ENCODE measurements at regions not wholly inside any gene's neighbourhood (a gene's known extent, or its start where the extent isn't known, plus 50 kb on each side); places are given as distances from the start of the nearest gene placed in this dataset.
"Not testable (repeated sequence)": the region's sequence is repeated elsewhere in the genome, so short reads cannot be mapped to it uniquely, and the experiment has no call there.

DNA sequence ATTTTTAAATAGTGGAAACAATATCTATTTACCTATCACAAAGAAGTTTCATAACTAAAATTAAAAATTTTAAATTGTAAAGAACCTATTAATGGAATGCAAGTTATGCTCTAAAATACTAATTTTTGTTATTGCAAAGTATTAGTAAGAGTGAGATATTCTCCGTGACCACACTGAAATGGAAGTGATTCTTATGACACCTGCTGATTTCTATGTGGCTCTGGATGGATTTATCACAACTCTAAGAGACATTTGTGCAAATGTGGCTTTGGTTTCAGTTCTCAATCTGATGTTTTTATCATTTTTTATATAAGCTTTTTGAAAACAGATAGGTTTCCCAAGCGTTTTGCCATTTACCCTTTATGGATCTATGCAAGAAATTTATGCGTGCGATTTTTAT is 497.8 kb downstream of the NAV3 start:
- no peak for DNase-seq
- in situ Hi-C loops (cut with HindIII; ENCODE audit: low pct_ligation_motif_present, low pct_unique_long_range_greater_than_20kb, low sequenced_read_pairs): no loop called here

DNA sequence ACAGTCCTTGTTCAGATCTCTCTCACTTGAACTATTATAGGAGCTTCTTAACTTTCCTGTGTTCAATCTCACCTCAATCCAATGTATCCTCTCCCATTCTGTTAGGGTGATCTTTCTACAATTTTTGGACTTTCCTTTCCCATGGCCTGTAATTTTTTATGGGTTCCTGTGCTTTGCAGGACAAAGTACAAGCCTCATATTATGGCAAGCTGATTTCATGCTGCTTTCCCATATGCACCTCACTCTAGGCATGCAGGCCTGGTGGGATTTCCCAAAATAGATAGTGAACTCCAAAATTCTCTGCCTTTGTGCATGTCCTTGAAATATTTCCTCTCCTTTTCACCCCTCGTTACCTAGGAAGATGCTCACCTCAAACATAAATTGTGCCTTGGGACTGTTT is 499.4 kb downstream of the NAV3 start:
- in situ Hi-C loops (cut with HindIII; ENCODE audit: low pct_ligation_motif_present, low pct_unique_long_range_greater_than_20kb, low sequenced_read_pairs): no loop called here
- no peak for DNase-seq

DNA sequence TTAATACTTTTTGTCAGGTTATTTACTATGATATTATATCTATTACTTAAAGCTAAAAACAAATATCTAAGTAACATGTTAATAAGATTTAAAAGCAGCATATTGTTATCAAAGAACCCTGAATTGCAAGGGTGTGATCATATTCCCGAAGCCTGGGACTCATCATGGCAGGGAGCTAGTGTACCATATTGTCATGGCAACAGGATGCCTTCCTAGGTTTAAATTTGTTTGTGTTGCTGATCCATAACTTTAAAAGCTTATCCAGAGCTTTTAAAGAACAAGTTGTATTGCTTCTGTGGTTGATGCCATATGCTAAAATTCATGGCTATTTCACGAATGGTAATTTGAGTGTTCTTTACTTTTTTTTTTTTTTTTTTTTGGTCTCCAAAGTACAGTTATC is 500.5 kb downstream of the NAV3 start:
- in situ Hi-C loops (cut with HindIII; ENCODE audit: low pct_ligation_motif_present, low pct_unique_long_range_greater_than_20kb, low sequenced_read_pairs): no loop called here
- no peak for DNase-seq

DNA sequence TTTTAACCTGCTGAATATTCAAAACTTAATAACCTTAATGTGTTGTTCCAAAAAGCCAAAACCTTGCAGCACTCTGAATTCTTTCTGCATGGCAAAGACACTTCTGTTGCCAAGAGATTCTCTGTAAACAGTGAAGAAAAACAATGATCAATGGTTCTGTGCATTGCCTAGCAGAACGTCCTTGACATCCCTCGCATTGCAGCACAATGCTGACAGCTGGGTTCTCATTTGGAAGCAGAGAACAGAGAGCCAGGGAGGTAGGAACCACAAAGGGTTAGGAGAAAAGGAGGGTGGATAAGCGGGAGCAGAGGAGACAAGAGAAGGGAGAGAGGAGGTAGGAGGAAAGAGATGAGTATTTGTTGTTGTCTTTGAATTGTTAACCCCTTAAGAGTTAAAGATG is 501.1 kb downstream of the NAV3 start:
- DNase-seq: no peak
- in situ Hi-C loops (cut with HindIII; ENCODE audit: low pct_ligation_motif_present, low pct_unique_long_range_greater_than_20kb, low sequenced_read_pairs): no loop called here

DNA sequence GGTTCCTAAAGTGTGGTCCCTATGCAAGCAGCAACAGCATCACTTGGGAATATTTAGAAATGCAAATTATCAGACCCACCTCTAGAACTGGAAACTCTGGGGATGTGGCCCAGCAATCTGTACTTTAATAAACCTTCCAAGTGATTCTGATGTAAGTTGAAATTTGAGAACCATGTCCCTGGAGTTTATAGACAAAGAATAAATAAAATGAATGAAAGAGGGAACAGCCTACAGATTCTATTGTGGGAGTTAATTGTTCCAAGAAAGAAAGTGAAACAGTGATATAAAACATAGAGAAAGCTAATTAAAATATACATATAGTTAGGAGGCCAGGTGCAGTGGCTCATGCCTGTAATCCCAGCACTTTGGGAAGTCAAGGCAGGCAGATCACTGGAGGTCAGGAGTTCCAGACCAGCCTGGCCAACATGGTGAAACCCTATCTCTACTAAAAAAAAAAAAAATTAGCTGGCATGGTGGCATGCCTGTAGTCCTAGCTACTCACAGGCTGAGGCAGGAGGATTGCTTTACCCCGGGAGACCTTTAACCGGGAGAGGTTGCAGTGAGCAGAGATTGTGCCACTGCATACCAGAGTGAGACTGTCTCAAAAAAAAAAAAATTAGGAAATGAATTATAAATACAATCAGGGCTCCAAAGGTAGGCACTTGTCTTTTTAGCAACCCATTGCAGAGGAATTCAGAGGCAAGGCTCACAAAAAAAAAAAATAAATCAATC is 507.5 kb downstream of the NAV3 start:
- in situ Hi-C loops (cut with HindIII; ENCODE audit: low pct_ligation_motif_present, low pct_unique_long_range_greater_than_20kb, low sequenced_read_pairs): no loop called here
- no peak for DNase-seq

DNA sequence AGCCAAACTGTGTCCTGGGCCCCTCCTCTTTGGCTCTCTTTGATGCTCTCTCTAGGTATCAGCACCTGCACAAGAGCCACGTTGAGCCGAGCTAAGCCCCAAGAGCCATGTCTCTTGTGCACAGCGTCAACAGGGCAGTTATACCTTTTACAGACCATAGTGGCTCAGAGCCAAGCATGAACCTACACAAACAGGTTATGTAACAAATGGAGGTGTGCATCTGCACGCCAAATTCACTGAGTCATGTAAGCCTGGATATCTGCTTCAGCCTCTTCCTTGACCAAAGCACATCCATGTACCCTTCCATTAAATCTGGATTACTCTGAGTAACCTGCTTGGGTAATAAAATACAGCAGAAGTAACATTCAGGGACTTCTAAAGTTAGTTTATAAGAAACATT is 509.7 kb downstream of the NAV3 start:
- no peak for DNase-seq
- in situ Hi-C loops (cut with HindIII; ENCODE audit: low pct_ligation_motif_present, low pct_unique_long_range_greater_than_20kb, low sequenced_read_pairs): no loop called here

DNA sequence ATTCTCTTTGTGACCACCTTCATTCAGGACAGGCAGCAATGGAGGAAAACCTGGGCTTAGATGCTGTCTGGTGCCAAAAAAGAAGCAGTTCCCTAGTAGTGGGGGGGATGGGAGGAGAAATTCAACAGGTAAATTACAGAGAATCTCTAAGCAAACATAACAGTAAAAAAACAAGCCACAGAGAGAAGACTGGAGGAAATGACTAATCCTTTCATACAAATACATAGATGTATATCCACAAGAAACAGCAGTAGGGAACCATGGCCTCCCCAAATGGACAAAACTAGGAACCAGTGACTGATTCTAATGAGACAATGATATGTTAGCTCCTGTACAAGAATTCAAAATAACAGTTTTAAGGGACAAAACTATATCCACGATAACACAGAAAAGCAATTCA is 513.0 kb downstream of the NAV3 start:
- in situ Hi-C loops (cut with HindIII; ENCODE audit: low pct_ligation_motif_present, low pct_unique_long_range_greater_than_20kb, low sequenced_read_pairs): no loop called here

DNA sequence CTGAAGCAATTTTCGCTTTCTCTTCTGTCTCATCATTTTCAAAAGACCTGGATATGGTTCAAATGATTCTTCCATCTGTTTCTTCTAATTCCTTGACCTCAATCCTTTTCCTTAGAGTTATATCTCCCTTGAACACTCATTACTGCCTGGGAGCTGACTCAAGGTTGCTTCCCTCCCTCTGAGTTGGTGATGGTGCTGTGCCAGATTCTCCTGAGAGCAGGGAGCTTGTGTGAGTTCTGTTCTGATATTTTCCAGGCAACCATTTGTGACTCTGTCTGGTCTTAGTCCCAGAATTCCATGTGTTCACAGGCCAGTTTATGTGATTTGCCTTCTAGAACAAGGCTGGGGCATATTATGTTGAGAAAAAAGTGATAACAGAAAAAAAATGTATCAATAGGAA is 505.1 kb upstream of the SYT1 start:
- in situ Hi-C loops (cut with HindIII; ENCODE audit: low pct_ligation_motif_present, low pct_unique_long_range_greater_than_20kb, low sequenced_read_pairs): no loop called here
- DNase-seq: no peak

More for the DNA sequence above, 513.0 kb downstream of the NAV3 start:
- no peak for DNase-seq

DNA sequence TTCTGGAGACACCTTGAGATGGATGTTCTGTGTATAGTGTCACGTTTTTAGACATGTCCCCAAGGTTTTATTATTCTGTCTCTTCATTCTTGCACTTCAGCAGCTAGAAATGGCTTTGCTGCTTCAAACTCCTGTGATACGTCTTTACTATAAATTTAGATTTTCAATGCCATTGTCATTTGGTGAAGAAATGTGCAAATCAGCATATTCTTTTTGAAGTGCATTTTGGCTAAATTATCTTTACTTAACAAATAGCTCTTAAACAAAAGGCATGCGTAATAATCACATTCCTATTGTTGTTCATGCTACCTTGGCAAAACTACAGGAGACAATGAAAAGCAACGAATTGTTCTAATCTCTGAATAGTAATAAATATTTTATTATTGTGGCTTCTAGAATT is 502.9 kb upstream of the SYT1 start:
- no peak for DNase-seq
- in situ Hi-C loops (cut with HindIII; ENCODE audit: low pct_ligation_motif_present, low pct_unique_long_range_greater_than_20kb, low sequenced_read_pairs): no loop called here

DNA sequence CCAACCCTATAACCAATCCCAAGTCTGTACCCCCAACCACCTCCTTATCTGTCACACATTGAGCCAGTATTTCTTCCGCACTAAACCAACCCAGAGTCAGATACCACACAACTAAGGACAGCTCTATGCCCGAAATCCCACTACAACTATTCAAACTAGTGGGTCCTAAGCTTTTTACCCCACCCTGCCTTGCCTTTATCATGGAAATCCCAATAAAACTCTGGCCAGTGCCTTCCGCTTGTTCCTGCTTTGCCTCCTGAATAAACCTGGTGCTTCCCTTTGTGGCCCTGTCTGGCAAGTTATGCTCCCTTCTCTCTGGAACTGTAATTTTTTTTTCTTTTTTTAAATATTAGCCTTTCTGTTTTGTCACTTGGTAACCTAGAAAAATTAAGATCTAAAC is 493.3 kb upstream of the SYT1 start:
- DNase-seq: no peak
- in situ Hi-C loops (cut with HindIII; ENCODE audit: low pct_ligation_motif_present, low pct_unique_long_range_greater_than_20kb, low sequenced_read_pairs): no loop called here

DNA sequence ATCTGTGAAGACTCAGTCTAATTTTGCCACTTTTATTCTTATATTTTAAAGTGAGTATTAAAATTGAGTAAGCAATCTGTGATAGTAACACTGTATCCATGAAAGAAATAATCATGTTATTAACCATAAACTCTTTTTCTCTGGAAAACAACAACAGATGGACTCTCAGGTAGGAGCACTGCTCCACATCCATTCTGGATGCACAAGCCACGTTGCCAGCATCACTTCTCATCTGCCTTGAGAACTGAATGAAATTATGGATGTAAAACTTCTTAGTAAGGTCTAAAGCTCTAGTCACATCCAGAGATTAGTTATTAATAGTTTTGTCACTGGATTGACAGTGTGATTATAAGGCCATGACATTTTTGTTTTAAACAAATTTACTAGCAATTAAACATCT is 489.1 kb upstream of the SYT1 start:
- no peak for DNase-seq
- in situ Hi-C loops (cut with HindIII; ENCODE audit: low pct_ligation_motif_present, low pct_unique_long_range_greater_than_20kb, low sequenced_read_pairs): no loop called here

DNA sequence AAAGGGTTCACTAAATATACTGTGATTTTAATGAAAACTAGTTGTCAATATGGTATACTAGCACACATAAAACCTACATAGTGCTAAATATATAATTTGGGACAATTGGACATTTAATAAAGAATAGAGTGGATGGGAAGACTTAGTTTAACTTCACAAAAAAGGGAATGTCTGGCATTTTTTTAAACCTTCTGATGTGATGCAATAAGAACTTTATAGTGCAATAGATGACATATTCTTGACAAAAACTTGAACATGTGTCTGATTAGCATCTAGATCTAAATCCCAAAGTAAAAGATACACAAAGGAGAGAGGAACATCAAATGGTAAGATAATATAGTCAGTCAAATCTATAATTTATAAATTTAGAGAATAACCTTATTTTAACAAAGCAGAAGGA is 488.3 kb upstream of the SYT1 start:
- in situ Hi-C loops (cut with HindIII; ENCODE audit: low pct_ligation_motif_present, low pct_unique_long_range_greater_than_20kb, low sequenced_read_pairs): no loop called here
- no peak for DNase-seq

DNA sequence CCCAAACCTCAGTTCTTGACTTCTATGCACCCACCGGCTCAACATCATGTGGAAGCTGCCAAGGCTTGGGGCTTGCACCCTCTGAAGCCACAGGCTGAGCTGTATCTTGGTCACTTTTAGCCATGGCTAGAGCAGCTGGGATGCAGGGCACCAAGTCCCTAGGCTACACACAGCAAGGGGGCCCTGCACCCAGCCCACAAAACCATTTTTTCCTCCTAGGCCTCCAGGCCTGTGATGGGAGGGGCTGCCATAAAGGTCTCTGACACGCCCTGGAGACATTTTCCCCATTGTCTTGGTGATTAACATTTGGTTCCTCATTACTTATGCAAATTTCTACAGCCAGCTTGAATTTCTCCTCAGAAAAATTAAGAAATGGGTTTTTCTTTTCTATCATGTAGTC is 485.5 kb upstream of the SYT1 start:
- DNase-seq; in situ Hi-C loops (cut with HindIII; ENCODE audit: low pct_ligation_motif_present, low pct_unique_long_range_greater_than_20kb, low sequenced_read_pairs): not testable (repeated sequence)

DNA sequence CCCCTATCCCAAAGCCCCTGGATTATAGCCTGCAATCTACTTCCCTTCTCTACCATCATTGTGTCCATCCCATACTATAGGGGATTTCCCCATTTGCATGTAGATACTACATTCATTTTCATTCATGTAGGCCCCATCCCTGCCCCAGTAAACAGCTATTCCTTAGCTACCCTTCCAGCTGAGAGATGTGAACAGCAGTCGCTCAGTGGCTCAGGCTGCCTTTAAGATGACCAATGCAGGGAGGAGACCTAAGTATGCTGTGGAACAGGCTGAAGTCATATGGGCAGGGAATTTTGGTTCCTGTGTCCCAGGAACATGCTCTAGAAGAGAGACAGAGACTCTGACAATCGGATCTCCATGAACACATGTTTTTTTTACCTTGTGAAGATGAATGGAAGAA is 481.2 kb upstream of the SYT1 start:
- in situ Hi-C loops (cut with HindIII; ENCODE audit: low pct_ligation_motif_present, low pct_unique_long_range_greater_than_20kb, low sequenced_read_pairs): no loop called here
- DNase-seq: no peak

DNA sequence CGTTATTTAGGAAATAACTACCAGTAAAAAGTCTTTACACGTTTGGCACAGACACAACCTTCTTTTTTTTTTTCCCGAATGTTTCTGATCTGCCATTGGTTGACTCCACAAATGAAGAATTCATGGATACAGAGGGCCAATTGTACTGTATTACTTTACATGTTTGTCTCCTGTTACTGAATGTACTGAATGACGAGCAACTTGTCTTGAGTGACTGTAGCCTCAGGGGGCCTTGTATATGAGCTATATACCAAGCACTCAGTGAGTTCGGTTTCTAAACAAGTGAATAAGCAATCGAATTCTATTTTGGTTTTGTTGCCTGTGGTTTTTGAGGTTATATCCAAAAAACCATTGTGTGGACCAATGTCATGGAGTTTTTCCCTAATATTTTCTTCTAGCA is 480.0 kb upstream of the SYT1 start:
- in situ Hi-C loops (cut with HindIII; ENCODE audit: low pct_ligation_motif_present, low pct_unique_long_range_greater_than_20kb, low sequenced_read_pairs): no loop called here
- no peak for DNase-seq

DNA sequence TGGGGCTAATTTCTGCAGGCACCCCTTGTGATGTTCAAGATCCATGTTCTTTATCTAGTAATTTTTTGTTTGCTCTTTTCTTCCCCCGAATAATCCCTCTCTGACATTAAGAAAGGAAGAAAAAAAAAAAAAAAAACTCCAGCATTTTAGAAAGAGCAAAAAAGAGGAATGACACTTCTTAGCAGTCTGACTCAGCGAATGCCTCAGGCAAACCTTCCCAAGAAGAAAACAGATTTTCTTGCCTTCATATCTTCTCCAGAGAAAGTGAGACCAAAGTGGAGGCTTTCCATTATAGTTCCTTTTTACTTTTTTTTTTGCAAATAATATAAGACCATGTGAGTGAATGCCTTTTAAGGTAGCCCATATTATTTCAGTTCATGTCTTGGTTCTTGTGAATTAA is 479.0 kb upstream of the SYT1 start:
- in situ Hi-C loops (cut with HindIII; ENCODE audit: low pct_ligation_motif_present, low pct_unique_long_range_greater_than_20kb, low sequenced_read_pairs): no loop called here
- DNase-seq: no peak

DNA sequence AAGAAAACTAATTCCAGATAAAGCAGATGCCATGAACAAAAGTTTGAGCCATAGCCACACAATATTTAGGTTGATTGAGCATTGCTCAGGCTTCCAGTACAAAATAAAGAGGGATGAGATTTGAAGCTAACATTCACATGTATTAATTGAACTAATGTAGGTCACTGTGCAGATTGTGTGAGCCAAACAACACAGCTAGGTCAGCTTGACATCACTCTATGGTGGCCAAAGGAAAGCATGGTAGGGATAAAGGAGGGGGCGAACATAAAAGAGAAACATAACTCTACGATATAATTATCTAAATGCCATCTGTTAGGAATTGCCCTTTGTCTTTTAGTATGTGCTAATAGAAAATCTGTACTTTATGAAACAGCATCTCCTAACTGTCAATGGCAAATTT is 477.7 kb upstream of the SYT1 start:
- in situ Hi-C loops (cut with HindIII; ENCODE audit: low pct_ligation_motif_present, low pct_unique_long_range_greater_than_20kb, low sequenced_read_pairs): no loop called here
- DNase-seq: no peak

DNA sequence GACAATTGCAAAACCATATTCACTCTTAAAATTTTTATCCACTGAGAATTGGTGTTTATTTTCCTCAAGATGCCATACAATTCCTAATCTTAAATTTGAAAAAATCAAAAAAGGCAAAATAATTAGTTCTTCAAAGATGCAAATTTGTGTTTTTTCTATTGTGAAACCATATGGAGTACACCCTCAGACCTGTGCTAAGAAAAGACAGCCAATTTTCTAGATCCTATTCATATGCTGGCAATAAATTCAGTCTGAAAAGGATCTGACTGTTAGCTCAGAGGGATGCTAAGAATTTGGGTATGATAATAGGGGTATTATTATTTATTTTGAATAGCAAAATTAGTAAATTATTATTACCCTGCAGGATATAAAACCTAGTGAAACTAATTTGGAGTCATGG is 476.9 kb upstream of the SYT1 start:
- no peak for DNase-seq
- in situ Hi-C loops (cut with HindIII; ENCODE audit: low pct_ligation_motif_present, low pct_unique_long_range_greater_than_20kb, low sequenced_read_pairs): no loop called here

DNA sequence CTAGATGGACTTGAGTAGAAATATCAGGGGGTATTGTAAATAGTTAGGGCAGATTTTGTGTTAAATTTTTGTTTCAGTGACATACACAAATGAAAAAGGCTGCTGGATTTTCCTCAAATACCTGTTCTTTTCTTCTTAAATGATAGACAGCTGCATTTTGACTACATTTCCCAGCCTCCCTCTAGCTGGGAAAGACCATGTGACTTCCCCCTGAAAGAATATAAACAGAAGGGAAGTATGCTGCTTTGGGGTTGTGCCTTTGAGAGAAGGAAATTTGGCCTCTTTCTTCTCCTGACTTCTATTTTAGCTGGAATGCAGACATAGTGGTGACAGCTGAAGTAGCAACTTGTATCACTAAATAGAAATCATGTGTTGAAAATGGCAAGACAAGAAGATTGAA is 476.1 kb upstream of the SYT1 start:
- no peak for DNase-seq
- in situ Hi-C loops (cut with HindIII; ENCODE audit: low pct_ligation_motif_present, low pct_unique_long_range_greater_than_20kb, low sequenced_read_pairs): no loop called here

DNA sequence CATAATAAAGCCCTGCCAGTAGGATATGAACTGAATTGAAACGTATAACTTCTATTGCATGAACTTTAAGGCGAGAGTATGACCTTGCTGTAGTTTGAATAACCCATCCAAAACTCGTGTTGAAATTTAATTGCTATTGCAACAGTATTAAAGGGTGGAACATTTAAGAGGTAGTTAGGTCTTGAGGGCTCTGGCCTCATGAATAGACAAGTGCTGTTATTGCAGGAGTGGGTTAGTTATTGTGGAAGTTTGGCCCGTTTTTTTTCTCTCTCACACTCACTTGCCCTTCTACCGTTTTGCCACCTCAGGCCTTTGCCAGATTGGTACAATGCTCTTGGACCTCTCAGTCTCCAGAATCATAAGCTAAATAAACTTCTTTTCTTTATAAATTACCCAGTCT is 473.7 kb upstream of the SYT1 start:
- in situ Hi-C loops (cut with HindIII; ENCODE audit: low pct_ligation_motif_present, low pct_unique_long_range_greater_than_20kb, low sequenced_read_pairs): no loop called here
- DNase-seq: no peak

DNA sequence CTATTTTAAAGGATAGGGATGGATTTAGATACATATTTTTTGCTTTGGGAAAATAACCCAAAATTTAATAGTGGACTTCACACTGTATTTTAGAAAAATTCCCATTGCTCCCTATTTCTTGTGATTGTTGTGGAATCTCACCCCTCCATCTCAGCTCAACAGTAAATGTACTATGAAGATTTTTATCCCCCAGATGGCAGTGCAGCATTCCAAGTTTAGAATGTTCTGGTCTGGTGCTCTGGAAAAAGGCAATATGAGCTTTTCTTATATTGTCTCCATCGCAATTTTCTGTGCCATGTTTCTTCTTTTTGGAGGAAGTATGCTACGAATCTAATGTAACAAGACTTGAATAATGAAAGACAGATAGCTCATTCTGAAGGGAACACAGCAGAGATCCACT is 471.7 kb upstream of the SYT1 start:
- peak; percentile 78 for DNase-seq
- in situ Hi-C loops (cut with HindIII; ENCODE audit: low pct_ligation_motif_present, low pct_unique_long_range_greater_than_20kb, low sequenced_read_pairs): no loop called here

Data from ACHN (cell line).